Large intestine (tissue), 3 donors: ENCODE measurements at regions not wholly inside any gene's neighbourhood (a gene's known extent, or its start where the extent isn't known, plus 50 kb on each side); places are given as distances from the start of the nearest gene placed in this dataset.

Experiments
- DNase-seq, 2 donors: peaks; one replicate each; pipeline versions ENCODE4 v3.0.0 to v3.0.0-alpha.2; 2013
- H3K27ac ChIP-seq: one replicate; pipeline ENCODE4 v1.5.1; 2013; ENCODE audit warnings: low read length
- H3K27me3 ChIP-seq: 2 replicates; pipeline ENCODE4 v1.6.1; 2013; ENCODE audit warnings: low read length; ENCODE audit not compliant: control insufficient read depth, insufficient read depth
- H3K36me3 ChIP-seq: 2 replicates; pipeline ENCODE4 v1.6.1; 2013; ENCODE audit warnings: low read length; ENCODE audit not compliant: control insufficient read depth, insufficient read depth
- H3K4me1 ChIP-seq: one replicate; pipeline ENCODE4 v1.6.1; 2013; ENCODE audit warnings: low read length; ENCODE audit not compliant: control insufficient read depth, insufficient read depth
- H3K4me3 ChIP-seq: one replicate; pipeline ENCODE4 v1.5.1; 2013; ENCODE audit warnings: low read length
- H3K9me3 ChIP-seq: one replicate; pipeline ENCODE4 v1.6.1; 2013; ENCODE audit warnings: mild to moderate bottlenecking, low read depth, low read length, moderate library complexity; ENCODE audit not compliant: control insufficient read depth
- WGBS: methylation state at CpG from one replicate; pipeline ENCODE4 v1.1.5; 2013; ENCODE audit warnings: low lambda C conversion rate; ENCODE audit not compliant: insufficient coverage; 5-methylcytosine and 5-hydroxymethylcytosine counted together

DNA sequence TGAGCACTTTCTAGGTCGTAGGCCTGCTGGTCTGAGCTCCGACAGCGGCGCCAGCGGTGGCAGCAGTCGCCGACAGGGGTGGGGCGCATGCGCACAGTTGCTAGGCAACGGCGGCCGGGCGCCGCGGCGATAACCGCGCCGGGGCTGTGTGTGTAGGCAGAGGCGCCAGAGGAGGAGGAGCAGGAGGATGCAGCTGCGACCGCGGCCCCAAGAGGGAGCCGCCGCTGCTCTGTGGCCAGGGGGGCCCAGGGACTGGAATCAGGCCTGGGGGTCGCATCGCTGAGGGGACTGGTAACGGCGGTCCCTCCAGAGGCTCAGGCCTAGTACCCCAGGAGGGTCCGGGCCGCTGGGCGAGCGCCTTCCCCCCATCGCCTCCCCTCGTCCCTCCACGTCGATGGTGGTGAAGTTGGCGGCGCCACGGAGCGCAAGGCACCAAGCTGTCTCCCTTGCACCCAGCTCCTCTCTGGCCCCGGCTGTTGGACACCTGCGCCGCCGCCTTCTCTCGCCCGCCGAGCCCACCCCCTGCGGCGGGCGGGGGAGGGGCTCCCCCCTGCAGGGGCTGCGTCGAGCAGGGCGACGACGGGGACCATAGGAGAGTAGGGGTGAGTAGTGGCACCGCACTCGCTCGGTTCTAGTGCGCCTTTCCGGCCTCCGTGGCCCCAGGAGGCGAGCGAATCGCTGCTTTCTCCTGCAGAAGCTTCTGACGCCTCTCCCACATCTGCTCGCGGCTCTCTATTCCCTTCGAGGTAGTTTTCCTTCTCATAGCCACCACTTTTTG lies 58.6 kb upstream of the ZC4H2 start, which contains the start of gene ZC3H12B:
Gene ZC3H12B, plus strand, starts transcription at position 159 of the 778 bp plus-strand sequence.
- no CpG with 5 or more reads among the region's 69 CpGs for WGBS
- Histone ChIP-seq H3K27ac (peak within 1 kb of the TSS; percentile 73), H3K4me3 (peak within 1 kb of the TSS; percentile 74), H3K4me1 (no peaks in the 10 kb centered on the region), H3K9me3 (no peaks in the 10 kb centered on the region), H3K27me3 (no peaks in the 10 kb centered on the region), H3K36me3 (no peaks in the 10 kb centered on the region)
- peak; percentile 79 to 86 for DNase-seq

DNA sequence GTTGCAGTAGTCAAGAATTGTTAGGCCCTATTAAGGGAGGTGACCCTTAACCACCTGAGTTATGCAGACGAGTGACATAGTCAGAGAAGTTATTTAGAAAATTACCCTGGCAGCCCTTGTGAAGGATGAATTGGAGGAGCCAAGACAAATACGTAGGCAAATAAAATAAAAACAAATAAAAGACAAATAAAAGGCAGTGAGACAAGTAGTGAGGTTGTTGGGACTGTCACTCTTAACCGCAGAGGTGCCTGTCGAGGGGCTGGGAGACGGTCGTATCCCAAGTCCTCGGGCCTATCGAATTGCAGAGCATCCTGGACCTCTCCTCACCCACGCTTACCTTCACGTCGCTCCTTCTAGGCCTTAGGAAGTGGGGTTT lies 58.0 kb upstream of the ZC4H2 start:
- H3K27ac ChIP-seq, result peak overlapping the region; percentile 73
- DNase-seq, result no peak
- no peaks in the 10 kb centered on the region for H3K27me3 ChIP-seq
- H3K4me1 ChIP-seq, result no peaks in the 10 kb centered on the region
- H3K9me3 ChIP-seq, result no peaks in the 10 kb centered on the region
- no peaks in the 10 kb centered on the region for H3K36me3 ChIP-seq
- no CpG with 5 or more reads among the region's 11 CpGs for WGBS
- peak overlapping the region; percentile 74 for H3K4me3 ChIP-seq
